Neural progenitor cell (in vitro differentiated cells): ENCODE measurements at regions not wholly inside any gene's neighbourhood (a gene's known extent, or its start where the extent isn't known, plus 50 kb on each side); places are given as distances from the start of the nearest gene placed in this dataset.
A peak's percentile ranks its signal among the peaks of the same experiment; 100 is the strongest.

Experiments
- DNase-seq: peaks from one replicate; pipeline ENCODE4 v3.0.0-alpha.2; 2016; ENCODE audit warnings: low spot score
- H2AFZ ChIP-seq: fragments of 200-600 bp; sonication (generic); replicated peaks from 2 replicates; pipeline ENCODE4 v1.6.1; 2016; ENCODE audit warnings: antibody characterized with exemption
- H3F3A ChIP-seq: fragments of 200-600 bp; sonication (generic); 2 replicates; pipeline ENCODE4 v1.6.1; 2016; ENCODE audit warnings: antibody characterized with exemption, low read depth
- H3K27ac ChIP-seq: fragments of 200-600 bp; sonication (generic); 2 replicates; pipeline ENCODE4 v1.5.1; 2016; ENCODE audit warnings: mild to moderate bottlenecking
- H3K27me3 ChIP-seq: fragments of 200-600 bp; sonication (generic); 2 replicates; pipeline ENCODE4 v1.6.1; 2016; ENCODE audit warnings: mild to moderate bottlenecking, moderate library complexity
- H3K36me3 ChIP-seq: fragments of 200-600 bp; sonication (generic); 2 replicates; pipeline ENCODE4 v1.5.1; 2016
- H3K4me1 ChIP-seq: fragments of 200-600 bp; sonication (generic); 2 replicates; pipeline ENCODE4 v1.6.1; 2016; ENCODE audit warnings: mixed run types
- H3K4me2 ChIP-seq: fragments of 200-600 bp; sonication (generic); 2 replicates; pipeline ENCODE4 v1.6.1; 2016
- H3K4me3 ChIP-seq: fragments of 200-600 bp; sonication (generic); 2 replicates; pipeline ENCODE4 v1.5.1; 2016
- H3K79me2 ChIP-seq: fragments of 200-600 bp; sonication (generic); 2 replicates; pipeline ENCODE4 v1.6.1; 2016; ENCODE audit warnings: low read depth
- H3K9ac ChIP-seq: fragments of 200-600 bp; sonication (generic); 2 replicates; pipeline ENCODE4 v1.6.1; 2016
- H3K9me3 ChIP-seq: fragments of 200-600 bp; sonication (generic); 2 replicates; pipeline ENCODE4 v1.5.1; 2016; ENCODE audit warnings: low read depth
- H4K20me1 ChIP-seq: fragments of 200-600 bp; sonication (generic); 2 replicates; pipeline ENCODE4 v1.6.1; 2016; ENCODE audit warnings: low read depth
- H3K27ac Mint-ChIP-seq: 3 replicates; pipeline ENCODE4 v1.8.0; 2021; ENCODE audit warnings: mixed read lengths
- H3K27me3 Mint-ChIP-seq: 2 replicates; pipeline ENCODE4 v1.8.0; 2022; ENCODE audit warnings: low read depth, mild to moderate bottlenecking, inconsistent platforms, moderate library complexity, mixed read lengths; ENCODE audit not compliant: insufficient read depth
- H3K36me3 Mint-ChIP-seq: 3 replicates; pipeline ENCODE4 v1.8.0; 2021; ENCODE audit warnings: mixed read lengths
- H3K4me1 Mint-ChIP-seq: 3 replicates; pipeline ENCODE4 v1.8.0; 2021; ENCODE audit warnings: mixed read lengths
- H3K4me3 Mint-ChIP-seq: 3 replicates; pipeline ENCODE4 v1.8.0; 2021; ENCODE audit warnings: mild to moderate bottlenecking, moderate library complexity, mixed read lengths
- H3K9me3 Mint-ChIP-seq: 3 replicates; pipeline ENCODE4 v1.8.0; 2020; ENCODE audit warnings: mixed read lengths
- EZH2 ChIP-seq: fragments of 200-600 bp; sonication (generic); IDR thresholded peaks from 2 replicates; pipeline ENCODE4 v1.6.1; 2017; ENCODE audit warnings: antibody characterized with exemption, mild to moderate bottlenecking, moderate library complexity
- EZH2phosphoT487 ChIP-seq: fragments of 200-600 bp; sonication (generic); IDR thresholded peaks from 2 replicates; pipeline ENCODE4 v1.6.1; 2017; ENCODE audit warnings: antibody characterized with exemption
- TF ChIP-seq, protein P1 (sequence below): fragments of 200-600 bp; sonication (generic); IDR thresholded peaks from 2 replicates; pipeline ENCODE4 v1.5.1; 2017; ENCODE audit warnings: antibody characterized with exemption, mild to moderate bottlenecking

GRCh38 chr12:69130064-69130463 is 109.3 kb upstream of the CPSF6 start:
- peaks cover 23% of the 10 kb centered on the region for H3K4me1 Mint-ChIP-seq
- DNase-seq: no peak
- Histone ChIP-seq H3K79me2 (no peaks in the 10 kb centered on the region), H3K4me2 (peak overlapping the region; percentile 40), H3K27ac (no peak overlapping the region), H4K20me1 (no peaks in the 10 kb centered on the region), H3K27me3 (no peaks in the 10 kb centered on the region), H3K9me3 (no peaks in the 10 kb centered on the region), H3K4me3 (no peak overlapping the region), H3F3A (peaks cover 3% of the 10 kb centered on the region), H2AFZ (no peak overlapping the region), H3K9ac (no peak overlapping the region), H3K36me3 (no peaks in the 10 kb centered on the region), H3K4me1 (peaks cover 25% of the 10 kb centered on the region)
- peaks cover 12% of the 10 kb centered on the region for H3K9me3 Mint-ChIP-seq
- TF ChIP-seq, protein P1, sequence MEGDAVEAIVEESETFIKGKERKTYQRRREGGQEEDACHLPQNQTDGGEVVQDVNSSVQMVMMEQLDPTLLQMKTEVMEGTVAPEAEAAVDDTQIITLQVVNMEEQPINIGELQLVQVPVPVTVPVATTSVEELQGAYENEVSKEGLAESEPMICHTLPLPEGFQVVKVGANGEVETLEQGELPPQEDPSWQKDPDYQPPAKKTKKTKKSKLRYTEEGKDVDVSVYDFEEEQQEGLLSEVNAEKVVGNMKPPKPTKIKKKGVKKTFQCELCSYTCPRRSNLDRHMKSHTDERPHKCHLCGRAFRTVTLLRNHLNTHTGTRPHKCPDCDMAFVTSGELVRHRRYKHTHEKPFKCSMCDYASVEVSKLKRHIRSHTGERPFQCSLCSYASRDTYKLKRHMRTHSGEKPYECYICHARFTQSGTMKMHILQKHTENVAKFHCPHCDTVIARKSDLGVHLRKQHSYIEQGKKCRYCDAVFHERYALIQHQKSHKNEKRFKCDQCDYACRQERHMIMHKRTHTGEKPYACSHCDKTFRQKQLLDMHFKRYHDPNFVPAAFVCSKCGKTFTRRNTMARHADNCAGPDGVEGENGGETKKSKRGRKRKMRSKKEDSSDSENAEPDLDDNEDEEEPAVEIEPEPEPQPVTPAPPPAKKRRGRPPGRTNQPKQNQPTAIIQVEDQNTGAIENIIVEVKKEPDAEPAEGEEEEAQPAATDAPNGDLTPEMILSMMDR: no peak
- TF ChIP-seq EZH2phosphoT487 (no peak), EZH2 (no peak)
- no peak overlapping the region for H3K27ac Mint-ChIP-seq
- H3K36me3 Mint-ChIP-seq: no peaks in the 10 kb centered on the region
- no peak overlapping the region for H3K4me3 Mint-ChIP-seq
- H3K27me3 Mint-ChIP-seq: no peaks in the 10 kb centered on the region

DNA sequence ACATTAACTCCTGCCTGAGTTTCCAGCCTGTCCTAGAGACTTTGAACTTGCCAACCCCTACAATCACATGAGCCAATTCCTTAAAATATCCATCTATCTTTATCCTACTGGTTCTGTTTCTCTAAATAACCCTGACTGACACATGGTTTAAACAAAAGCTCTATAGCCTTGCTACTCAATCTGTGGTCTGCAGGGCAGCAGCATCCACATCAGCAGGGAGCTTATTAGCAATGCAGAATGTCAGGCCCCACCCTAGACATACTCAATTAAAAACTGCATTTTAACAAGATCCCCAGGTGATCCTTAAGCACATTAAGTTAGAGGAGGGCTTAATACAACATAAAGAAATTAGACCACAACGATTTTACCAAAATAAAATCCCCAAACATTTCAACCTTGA is 108.3 kb upstream of the CPSF6 start:
- H3K9me3 Mint-ChIP-seq: peaks cover 16% of the 10 kb centered on the region
- no peaks in the 10 kb centered on the region for H3K9me3 ChIP-seq
- H3K27ac Mint-ChIP-seq: no peak overlapping the region
- H2AFZ ChIP-seq: no peak overlapping the region
- no peak overlapping the region for H3K27ac ChIP-seq
- no peak overlapping the region for H3K9ac ChIP-seq
- no peaks in the 10 kb centered on the region for H3K79me2 ChIP-seq
- H3K4me3 ChIP-seq: no peak overlapping the region
- H3K27me3 ChIP-seq: no peaks in the 10 kb centered on the region
- no peak overlapping the region for H3K4me3 Mint-ChIP-seq
- no peaks in the 10 kb centered on the region for H3K27me3 Mint-ChIP-seq
- TF ChIP-seq EZH2phosphoT487 (no peak), EZH2 (no peak)
- TF ChIP-seq, protein P1: no peak
- H3K36me3 ChIP-seq: no peaks in the 10 kb centered on the region
- H3K4me1 Mint-ChIP-seq: peaks cover 15% of the 10 kb centered on the region
- H3K4me1 ChIP-seq: peaks cover 19% of the 10 kb centered on the region
- no peak for DNase-seq
- no peak overlapping the region for H3K4me2 ChIP-seq
- H3F3A ChIP-seq: peaks cover 3% of the 10 kb centered on the region
- H3K36me3 Mint-ChIP-seq: no peaks in the 10 kb centered on the region
- H4K20me1 ChIP-seq: no peaks in the 10 kb centered on the region

DNA sequence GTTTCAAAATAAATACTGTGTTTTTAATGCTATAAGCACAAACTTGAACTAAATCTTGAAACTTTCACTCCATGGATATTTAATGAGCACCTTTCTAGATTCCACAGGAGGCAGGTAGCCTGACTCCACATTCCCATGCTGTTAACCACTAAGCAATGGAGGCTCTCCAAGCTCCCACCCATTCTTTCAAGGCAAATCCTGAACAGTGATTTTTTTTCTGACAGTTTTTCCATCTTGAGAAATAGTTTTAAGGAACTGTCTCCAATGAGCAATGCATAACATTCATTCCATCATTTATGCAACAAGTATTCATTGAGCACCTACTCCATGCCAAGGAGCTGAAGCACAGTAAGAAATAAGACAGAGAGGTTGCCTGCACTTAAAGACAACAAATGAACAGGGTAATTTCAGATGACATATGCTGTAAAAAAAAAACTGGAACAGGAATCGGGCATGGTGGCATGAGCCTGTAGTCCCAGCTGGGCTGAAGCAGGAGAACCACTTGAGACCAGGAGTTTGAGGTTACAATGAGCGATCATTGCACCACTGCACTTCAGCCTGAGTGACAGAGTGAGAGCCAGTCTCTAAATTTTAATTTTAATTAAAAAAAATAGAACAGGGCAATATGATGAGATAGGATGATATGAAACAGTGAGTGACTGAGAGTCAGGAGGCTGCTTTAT is 102.3 kb upstream of the CPSF6 start:
- Histone ChIP-seq H3K4me2 (no peak overlapping the region), H3K9me3 (peaks cover 12% of the 10 kb centered on the region), H3F3A (no peaks in the 10 kb centered on the region), H2AFZ (no peak overlapping the region), H3K4me3 (no peak overlapping the region), H3K79me2 (no peaks in the 10 kb centered on the region), H4K20me1 (no peaks in the 10 kb centered on the region), H3K27ac (no peak overlapping the region), H3K36me3 (peaks cover 3% of the 10 kb centered on the region), H3K9ac (no peak overlapping the region), H3K4me1 (no peaks in the 10 kb centered on the region), H3K27me3 (no peaks in the 10 kb centered on the region)
- TF ChIP-seq, protein P1: no peak
- no peak for TF ChIP-seq EZH2phosphoT487
- TF ChIP-seq EZH2: no peak
- Mint-ChIP-seq H3K36me3 (no peaks in the 10 kb centered on the region), H3K27me3 (no peaks in the 10 kb centered on the region), H3K4me1 (no peaks in the 10 kb centered on the region), H3K9me3 (peaks cover 53% of the 10 kb centered on the region), H3K4me3 (no peak overlapping the region), H3K27ac (no peak overlapping the region)
- no peak for DNase-seq
